KOPT-K1 (cell line): ENCODE measurements at regions not wholly inside any gene's neighbourhood (a gene's known extent, or its start where the extent isn't known, plus 50 kb on each side); places are given as distances from the start of the nearest gene placed in this dataset.
"Not testable (repeated sequence)": the region's sequence is repeated elsewhere in the genome, so short reads cannot be mapped to it uniquely, and the experiment has no call there.

ENCODE experiments used
- H3K27ac ChIP-seq: fragments of 200-600 bp; sonication (generic); 2 replicates; pipeline ENCODE4 v1.5.1; 2016; ENCODE audit warnings: antibody characterized with exemption, mild to moderate bottlenecking, low read depth, low read length; ENCODE audit not compliant: poor library complexity, severe bottlenecking
- H3K36me3 ChIP-seq: fragments of 200-600 bp; sonication (generic); 2 replicates; pipeline ENCODE4 v1.5.1; 2017; ENCODE audit warnings: antibody characterized with exemption, mild to moderate bottlenecking, low read length, moderate library complexity; ENCODE audit not compliant: insufficient read depth
- H3K9me3 ChIP-seq: fragments of 200-600 bp; sonication (generic); 2 replicates; pipeline ENCODE4 v1.5.1; 2017; ENCODE audit warnings: antibody characterized with exemption, low read length, mild to moderate bottlenecking; ENCODE audit not compliant: insufficient read depth, poor library complexity, severe bottlenecking

- no peak overlapping the region for H3K27ac ChIP-seq
- H3K36me3 ChIP-seq, result no peaks in the 10 kb centered on the region
- no peaks in the 10 kb centered on the region for H3K9me3 ChIP-seq
Observed at GRCh38 chr4:155441475-155441874, 64.7 kb upstream of the MAP9 start.

- H3K36me3 ChIP-seq, H3K9me3 ChIP-seq, H3K27ac ChIP-seq: not testable (repeated sequence)
Observed at GRCh38 chr4:155439760-155440159, 63.0 kb upstream of the MAP9 start.

GRCh38 chr4:155434904-155435303, 58.1 kb upstream of the MAP9 start:
- Histone ChIP-seq H3K9me3 (no peaks in the 10 kb centered on the region), H3K36me3 (no peaks in the 10 kb centered on the region), H3K27ac (no peak overlapping the region)

- no peaks in the 10 kb centered on the region for H3K9me3 ChIP-seq
- H3K27ac ChIP-seq, result no peak overlapping the region
- no peaks in the 10 kb centered on the region for H3K36me3 ChIP-seq
Observed at GRCh38 chr4:155434366-155434765, 57.6 kb upstream of the MAP9 start.

DNA sequence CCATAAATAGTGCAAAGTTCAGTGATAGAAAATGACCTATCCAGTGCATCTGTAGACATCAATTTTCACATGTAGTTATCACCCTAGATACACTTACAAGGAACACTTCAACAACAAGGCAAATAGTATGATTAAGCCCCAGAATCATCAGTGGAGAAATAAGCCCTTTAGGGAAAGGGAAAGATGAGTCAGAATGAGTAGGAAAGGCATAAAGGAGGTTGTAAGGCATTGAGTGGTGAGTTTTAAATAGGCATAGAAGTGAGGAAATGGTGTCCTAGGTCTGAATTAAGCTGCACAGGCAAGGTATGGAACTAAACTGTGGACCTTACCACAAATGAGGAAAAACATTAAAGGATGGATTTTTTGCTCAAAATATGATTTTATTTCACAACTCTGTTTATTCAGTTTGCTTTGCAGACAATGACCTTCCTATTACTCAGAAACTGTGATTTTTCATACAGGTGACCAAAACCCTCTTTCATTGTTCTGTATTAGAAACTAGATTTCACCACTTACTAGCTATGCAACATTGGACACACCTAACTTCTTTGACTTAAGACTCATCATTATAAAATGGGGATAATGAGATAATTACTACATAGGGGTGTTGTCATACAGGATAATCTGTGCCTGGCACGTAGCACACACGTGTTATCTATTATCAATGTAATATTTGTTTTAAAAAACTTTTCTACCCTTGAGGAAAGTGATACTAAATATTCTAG, 57.0 kb upstream of the MAP9 start:
- Histone ChIP-seq H3K9me3 (no peaks in the 10 kb centered on the region), H3K27ac (no peak overlapping the region), H3K36me3 (no peaks in the 10 kb centered on the region)

DNA sequence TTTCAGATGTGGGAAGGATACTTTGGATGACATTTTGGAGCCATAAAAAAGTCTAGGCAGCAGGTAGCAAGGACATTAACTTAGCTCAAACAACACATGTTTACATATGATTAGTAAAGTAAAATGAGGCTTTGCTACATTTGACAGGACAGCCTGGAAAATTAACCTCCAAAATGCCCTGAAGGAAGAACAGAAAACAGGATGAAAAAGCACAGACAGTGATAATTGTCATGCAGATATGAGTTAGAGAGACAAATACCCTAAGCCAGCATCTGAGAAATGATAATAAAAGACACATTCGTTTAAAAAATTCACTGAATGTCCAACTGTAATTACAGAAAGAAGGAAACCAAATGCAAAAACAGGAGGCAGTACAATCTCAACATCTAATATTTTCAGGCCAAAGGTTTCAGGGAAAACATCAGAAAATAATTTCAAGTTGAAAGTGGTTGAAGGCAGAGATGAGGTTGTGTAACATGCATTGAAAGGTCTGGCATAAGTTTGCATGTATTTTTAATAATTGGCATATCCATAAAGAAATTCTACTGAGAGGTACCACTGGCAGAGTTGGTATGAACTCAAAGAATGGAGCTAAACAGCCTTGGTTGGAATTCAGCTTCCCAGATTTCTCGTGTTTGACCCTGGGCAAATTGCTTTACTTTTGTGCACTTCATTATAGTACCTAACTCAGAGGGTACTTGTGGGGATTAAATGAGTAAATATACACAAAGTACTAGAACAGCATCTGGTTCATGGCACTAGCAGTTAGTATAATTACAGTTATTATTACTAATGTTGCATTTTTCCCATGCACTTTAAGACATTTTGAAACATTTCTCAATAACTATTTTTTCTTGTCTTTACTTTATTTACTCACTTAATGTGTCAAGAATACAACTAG, 54.4 kb upstream of the MAP9 start:
- H3K27ac ChIP-seq, result no peak overlapping the region

GRCh38 chr4:155428128-155428527, 51.4 kb upstream of the MAP9 start:
- H3K27ac ChIP-seq, result no peak overlapping the region
- H3K36me3 ChIP-seq, result no peaks in the 10 kb centered on the region
- peaks cover 11% of the 10 kb centered on the region for H3K9me3 ChIP-seq

More for the DNA sequence above, 54.4 kb upstream of the MAP9 start:
- Histone ChIP-seq H3K9me3 (peaks cover 11% of the 10 kb centered on the region), H3K36me3 (no peaks in the 10 kb centered on the region)

- H3K9me3 ChIP-seq, result peaks cover 11% of the 10 kb centered on the region
- no peaks in the 10 kb centered on the region for H3K36me3 ChIP-seq
- H3K27ac ChIP-seq, result no peak overlapping the region
Observed at GRCh38 chr4:155426953-155427352, 50.2 kb upstream of the MAP9 start.
